ENCODE measurements at regions not wholly inside any gene's neighbourhood (a gene's known extent, or its start where the extent isn't known, plus 50 kb on each side); places are given as distances from the start of the nearest gene placed in this dataset.

DNA sequence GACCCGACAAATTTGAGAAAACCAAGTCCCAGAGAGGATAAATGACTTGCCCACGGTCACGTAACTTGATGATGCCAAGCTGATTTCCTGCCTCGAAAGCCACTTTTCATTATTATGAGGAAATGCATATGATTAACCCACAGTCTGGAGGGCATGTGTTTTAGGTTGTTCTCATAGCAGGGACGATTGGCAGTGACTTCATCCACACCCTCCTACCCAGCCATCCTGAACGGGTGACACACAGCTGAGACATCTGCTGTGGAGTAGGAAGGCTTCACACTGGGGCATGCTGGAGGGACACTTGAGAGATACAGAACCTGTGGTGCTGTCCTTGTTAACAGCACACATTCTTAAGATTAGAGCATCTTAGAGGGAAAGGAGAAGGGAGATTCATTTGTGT, 65.4 kb upstream of the WDFY2 start:
- no peak for DNase-seq (ENCODE audit: low read depth)
- TF ChIP-seq, protein P1, sequence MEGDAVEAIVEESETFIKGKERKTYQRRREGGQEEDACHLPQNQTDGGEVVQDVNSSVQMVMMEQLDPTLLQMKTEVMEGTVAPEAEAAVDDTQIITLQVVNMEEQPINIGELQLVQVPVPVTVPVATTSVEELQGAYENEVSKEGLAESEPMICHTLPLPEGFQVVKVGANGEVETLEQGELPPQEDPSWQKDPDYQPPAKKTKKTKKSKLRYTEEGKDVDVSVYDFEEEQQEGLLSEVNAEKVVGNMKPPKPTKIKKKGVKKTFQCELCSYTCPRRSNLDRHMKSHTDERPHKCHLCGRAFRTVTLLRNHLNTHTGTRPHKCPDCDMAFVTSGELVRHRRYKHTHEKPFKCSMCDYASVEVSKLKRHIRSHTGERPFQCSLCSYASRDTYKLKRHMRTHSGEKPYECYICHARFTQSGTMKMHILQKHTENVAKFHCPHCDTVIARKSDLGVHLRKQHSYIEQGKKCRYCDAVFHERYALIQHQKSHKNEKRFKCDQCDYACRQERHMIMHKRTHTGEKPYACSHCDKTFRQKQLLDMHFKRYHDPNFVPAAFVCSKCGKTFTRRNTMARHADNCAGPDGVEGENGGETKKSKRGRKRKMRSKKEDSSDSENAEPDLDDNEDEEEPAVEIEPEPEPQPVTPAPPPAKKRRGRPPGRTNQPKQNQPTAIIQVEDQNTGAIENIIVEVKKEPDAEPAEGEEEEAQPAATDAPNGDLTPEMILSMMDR (IDR thresholded peaks at IDR 0.05; ENCODE audit: insufficient read depth, low read length) = no peak
- H3K4me3 ChIP-seq (ENCODE audit: low read depth, low read length) = no peak overlapping the region

DNA sequence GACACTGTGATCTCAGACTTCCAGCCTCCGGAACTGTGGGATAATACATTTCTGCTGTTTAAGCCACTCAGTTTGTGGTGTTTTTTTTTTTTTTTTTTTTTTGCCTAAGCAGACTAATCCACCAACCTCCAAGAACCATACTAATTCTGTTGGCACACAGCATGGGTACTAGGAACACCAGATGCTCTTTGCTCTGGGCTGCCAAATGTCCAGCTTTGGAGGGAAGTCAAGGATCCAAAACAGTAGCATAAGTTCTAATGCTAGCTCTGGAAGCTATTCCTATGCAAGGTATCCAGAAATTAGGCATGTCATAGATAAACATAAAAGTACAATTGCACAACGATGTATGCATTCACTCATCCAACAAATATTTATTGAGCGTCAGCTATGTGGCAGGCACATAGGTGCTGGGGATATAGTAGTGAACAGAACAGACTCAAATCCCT, 64.5 kb upstream of the WDFY2 start:
- H3K4me3 ChIP-seq (ENCODE audit: low read depth, low read length) = no peak overlapping the region
- peak; percentile 75 for DNase-seq (ENCODE audit: low read depth)
- TF ChIP-seq, protein P1 (IDR thresholded peaks at IDR 0.05; ENCODE audit: insufficient read depth, low read length) = no peak

DNA sequence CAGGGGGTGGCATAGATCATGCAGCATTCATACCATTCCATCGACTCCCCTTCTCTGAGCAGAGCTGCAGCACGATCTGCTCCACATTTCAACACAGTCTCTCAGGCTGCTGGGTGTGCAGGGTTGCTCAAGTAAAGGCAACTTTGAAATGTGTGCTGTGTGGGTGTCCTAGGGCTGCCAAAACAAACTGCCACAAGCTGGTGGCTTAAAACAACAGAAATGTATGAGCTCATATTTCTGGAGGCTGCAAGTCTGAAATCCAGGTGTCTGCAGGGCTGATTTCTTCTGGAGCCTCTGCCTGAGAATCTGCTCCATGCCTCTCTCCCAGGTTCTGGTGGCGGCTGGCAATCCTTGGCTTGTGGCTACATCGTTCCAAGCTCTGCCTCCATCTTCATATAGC, 63.7 kb upstream of the WDFY2 start:
- peak; percentile 77 for DNase-seq (ENCODE audit: low read depth)
- H3K4me3 ChIP-seq (ENCODE audit: low read depth, low read length) = no peak overlapping the region
- TF ChIP-seq, protein P1 (IDR thresholded peaks at IDR 0.05; ENCODE audit: insufficient read depth, low read length) = no peak

DNA sequence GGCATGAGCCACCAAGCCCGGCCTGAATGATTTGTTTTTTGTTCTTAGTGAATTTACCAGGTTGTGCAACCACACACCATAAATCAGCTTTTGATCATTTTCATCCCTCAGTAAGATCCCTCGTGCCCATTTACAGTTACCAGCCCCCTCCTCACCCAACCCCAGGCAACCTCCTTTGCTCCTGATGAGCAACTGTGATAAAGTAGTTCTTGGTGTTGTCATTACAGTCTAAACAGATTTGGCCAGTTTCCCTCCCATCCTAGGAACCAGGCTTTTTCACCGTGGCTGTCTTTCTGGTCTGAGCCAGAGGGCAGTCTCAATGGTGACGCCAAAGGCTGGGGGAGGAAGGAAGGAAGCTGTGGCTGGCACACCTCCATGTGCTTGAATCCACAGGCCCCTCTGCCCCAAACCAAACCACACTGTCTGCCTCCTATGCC, 61.2 kb upstream of the WDFY2 start:
- TF ChIP-seq, protein P1 (IDR thresholded peaks at IDR 0.05; ENCODE audit: insufficient read depth, low read length) = no peak
- peak; percentile 60 for DNase-seq (ENCODE audit: low read depth)
- no peak overlapping the region for H3K4me3 ChIP-seq (ENCODE audit: low read depth, low read length)

DNA sequence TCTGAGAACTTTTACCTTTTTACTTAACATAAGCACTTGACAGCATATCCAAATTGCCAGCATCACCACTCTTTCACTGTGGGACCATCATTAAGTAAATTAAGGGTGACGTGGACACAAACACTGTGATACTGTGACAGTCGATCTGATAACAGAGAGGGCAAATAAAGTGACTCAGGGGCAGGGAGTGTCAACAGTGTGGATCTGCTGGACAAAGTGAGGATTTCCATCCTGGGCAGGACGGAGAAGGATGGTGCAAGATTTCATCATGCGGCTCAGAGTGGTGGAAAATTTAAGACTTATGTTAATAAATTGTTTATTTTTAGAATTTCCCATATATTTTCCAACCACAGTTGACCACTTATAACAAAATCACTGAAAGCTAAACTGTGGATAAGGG, 60.0 kb upstream of the WDFY2 start:
- TF ChIP-seq, protein P1 (IDR thresholded peaks at IDR 0.05; ENCODE audit: insufficient read depth, low read length) = no peak

DNA sequence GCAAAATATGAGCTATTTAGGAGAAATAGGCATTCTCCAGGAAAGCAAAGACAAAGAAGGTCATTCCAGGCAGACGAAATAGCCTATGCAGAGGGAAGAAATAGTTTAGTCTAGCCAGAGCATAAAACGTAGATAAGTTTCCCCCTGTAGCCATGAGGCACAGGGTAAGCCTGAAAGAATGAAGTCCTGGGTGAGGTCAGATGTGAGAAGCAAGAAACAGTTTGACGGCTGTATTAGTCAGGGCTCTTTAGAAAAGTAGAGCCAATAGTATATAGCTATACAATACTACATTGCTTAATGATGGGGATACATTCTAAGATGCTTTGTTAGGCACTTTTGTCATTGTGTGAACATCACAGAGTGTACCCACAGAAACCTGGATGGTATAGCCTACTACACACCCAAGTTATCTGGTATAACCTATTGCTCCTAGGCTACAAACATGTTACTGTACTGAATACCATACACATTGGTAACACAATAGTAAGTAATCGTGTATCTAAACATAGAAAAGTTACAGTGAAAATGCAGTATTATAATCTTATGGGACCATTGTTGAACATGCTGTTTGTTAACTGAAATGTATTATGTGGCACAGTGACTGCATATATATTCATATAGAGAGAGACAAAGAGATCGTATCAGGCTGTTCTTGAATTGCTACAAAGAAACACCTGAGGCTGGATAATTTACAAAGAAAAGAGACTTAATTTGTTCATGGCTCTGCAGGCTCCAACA, 59.3 kb upstream of the WDFY2 start:
- peak; percentile 78 for DNase-seq (ENCODE audit: low read depth)
- TF ChIP-seq, protein P1 (IDR thresholded peaks at IDR 0.05; ENCODE audit: insufficient read depth, low read length) = no peak

More for the DNA sequence above, 60.0 kb upstream of the WDFY2 start:
- no peak overlapping the region for H3K4me3 ChIP-seq (ENCODE audit: low read depth, low read length)
- peak; percentile 51 for DNase-seq (ENCODE audit: low read depth)

More for the DNA sequence above, 59.3 kb upstream of the WDFY2 start:
- H3K4me3 ChIP-seq (ENCODE audit: low read depth, low read length) = no peak overlapping the region

Data from fibroblast of the aortic adventitia (primary cell).